Panc1 (cell line): ENCODE measurements at regions not wholly inside any gene's neighbourhood (a gene's known extent, or its start where the extent isn't known, plus 50 kb on each side); places are given as distances from the start of the nearest gene placed in this dataset.

Source experiments
- ATAC-seq: fragments of 200-7000 bp; cut with Tn5 transposase; 2 replicates; pipeline ENCODE4 v1.9.1; 2020; ENCODE audit warnings: mild to moderate bottlenecking, moderate library complexity
- BruUV-seq: library from RNA; stranded (reverse); fragments of 400-500 nt; replicated peaks from 2 replicates; lab custom pipeline; 2021; lab: Mats Ljungman, UMichigan
- CTCF ChIA-PET: fragments of 300-600 bp; sonication (Branson Sonifier 250); formaldehyde crosslinking; loops from one replicate; lab custom pipeline; 2022; ENCODE audit warnings: antibody characterized with exemption; lab: Charles Lee
- POLR2A ChIA-PET: fragments of 300-600 bp; sonication (Branson Sonifier 250); formaldehyde crosslinking; loops from one replicate; lab custom pipeline; 2022; ENCODE audit warnings: antibody characterized with exemption; lab: Charles Lee
- DNase-seq: peaks from one replicate; pipeline ENCODE4 v3.0.0-alpha.2; 2010; ENCODE audit warnings: low read depth, low spot score
- H3K27ac ChIP-seq: 2 replicates; pipeline ENCODE4 v1.5.1; 2011; ENCODE audit warnings: mild to moderate bottlenecking, low read length, inconsistent platforms
- H3K27me3 ChIP-seq: fragments of 200-500 bp; sonication (Bioruptor generic); 2 replicates; pipeline ENCODE4 v1.6.0; 2014; ENCODE audit warnings: low read length, inconsistent platforms; ENCODE audit not compliant: control insufficient read depth, insufficient read depth
- H3K36me3 ChIP-seq: fragments of 200-500 bp; sonication (Bioruptor generic); 2 replicates; pipeline ENCODE4 v1.5.1; 2014; ENCODE audit warnings: inconsistent platforms, mild to moderate bottlenecking, low read length, moderate library complexity; ENCODE audit not compliant: control insufficient read depth, insufficient read depth
- H3K4me1 ChIP-seq: 2 replicates; pipeline ENCODE4 v1.5.1; 2011; ENCODE audit warnings: inconsistent platforms, mild to moderate bottlenecking, low read length, moderate library complexity; ENCODE audit not compliant: control insufficient read depth, insufficient read depth
- H3K4me3 ChIP-seq, 2 experiments: 2 replicates each; pipeline ENCODE4 v1.5.1; 2011 to 2012; ENCODE audit warnings: low read depth in 2 of 2, low read length in 2 of 2, mild to moderate bottlenecking in 2 of 2, inconsistent platforms in 1 of 2, moderate library complexity in 1 of 2
- H3K9me3 ChIP-seq: fragments of 200-500 bp; sonication (Bioruptor generic); 2 replicates; pipeline ENCODE4 v1.5.1; 2014; ENCODE audit warnings: low read depth, mild to moderate bottlenecking, inconsistent platforms, low read length, moderate library complexity; ENCODE audit not compliant: control insufficient read depth, insufficient read depth
- POLR2AphosphoS5 ChIP-seq: IDR thresholded peaks from 2 replicates; pipeline ENCODE4 v1.6.1; 2012; ENCODE audit warnings: mild to moderate bottlenecking, low read depth, low read length, moderate library complexity
- SIN3A ChIP-seq: IDR thresholded peaks from 2 replicates; pipeline ENCODE4 v1.6.1; 2012; ENCODE audit warnings: low read depth, mild to moderate bottlenecking, low read length, moderate library complexity, borderline replicate concordance; ENCODE audit not compliant: insufficient read depth
- TCF7L2 ChIP-seq: IDR thresholded peaks from 2 replicates; pipeline ENCODE4 v1.6.1; 2011; ENCODE audit warnings: mild to moderate bottlenecking, low read depth, low read length, inconsistent platforms
- in situ Hi-C: cut with HindIII; loops from 2 replicates; pipeline ENCODE4 v1.10.0; 2016; ENCODE audit warnings: low sequenced_read_pairs, low pct_unique_long_range_greater_than_20kb
- intact Hi-C: fragments of 100-400 bp; cut with micrococcal nuclease; formaldehyde crosslinking; loops from one replicate; pipeline ENCODE4 v1.10.0; 2022; ENCODE audit not compliant: unreplicated experiment
- TF ChIP-seq, protein P1 (sequence below), 2 experiments: IDR thresholded peaks; 2 replicates each; pipeline ENCODE4 v1.6.1; 2011 to 2012; ENCODE audit warnings: low read depth in 2 of 2, control low read depth in 1 of 2, low read length in 1 of 2, mild to moderate bottlenecking in 1 of 2, moderate library complexity in 1 of 2; ENCODE audit not compliant: insufficient read depth in 1 of 2
- TF ChIP-seq, protein P2 (sequence below): fragments of 450-650 bp; IDR thresholded peaks from 2 replicates; pipeline ENCODE4 v1.5.1; 2017; ENCODE audit warnings: mild to moderate bottlenecking

DNA sequence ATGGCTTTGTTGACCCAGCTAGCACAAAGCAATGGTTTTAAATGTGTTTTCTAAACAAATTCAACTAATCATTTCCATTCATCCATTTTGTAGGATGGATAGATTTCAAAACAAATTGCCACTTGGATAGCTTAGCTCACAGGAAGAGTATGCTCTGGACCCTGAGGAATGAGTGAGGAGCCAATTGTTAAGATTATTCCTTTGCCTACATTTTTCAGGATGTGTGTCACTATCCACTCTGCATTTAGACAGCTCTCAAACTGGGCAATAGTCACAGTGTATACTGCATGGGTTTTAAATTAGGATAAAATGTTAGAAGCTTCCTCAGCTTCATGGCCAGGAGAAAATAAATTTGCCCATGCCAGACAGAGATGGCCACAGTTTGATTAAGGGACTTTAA lies 605.6 kb upstream of the TEX47 start:
- DNase-seq: no peak

DNA sequence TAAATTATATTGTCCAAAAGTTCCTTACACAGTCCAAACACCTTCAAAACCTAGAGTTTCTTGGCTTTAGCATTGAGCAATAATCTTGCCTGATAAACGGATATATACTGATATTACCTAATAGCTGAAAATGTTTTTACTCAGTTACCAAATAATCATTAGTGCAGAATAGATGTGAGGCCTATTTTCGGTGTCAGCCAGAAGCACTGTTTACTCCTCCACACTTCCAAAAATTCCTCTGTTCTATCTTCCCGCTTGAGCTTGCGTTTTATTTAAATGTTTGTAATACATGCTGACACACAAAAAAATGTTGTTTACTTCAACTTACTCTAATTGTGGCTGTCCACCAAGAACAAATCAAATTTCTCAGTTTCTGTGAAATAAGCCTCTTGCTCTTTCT lies 606.2 kb upstream of the TEX47 start:
- BruUV-seq: no TSS peak
- Histone ChIP-seq H3K9me3 (no peaks in the 10 kb centered on the region), H3K27me3 (no peaks in the 10 kb centered on the region), H3K4me3 (no peak overlapping the region), H3K27ac (no peak overlapping the region), H3K36me3 (no peaks in the 10 kb centered on the region), H3K4me1 (no peaks in the 10 kb centered on the region)
- in situ Hi-C loops: no loop called here
- TF ChIP-seq, protein P1, sequence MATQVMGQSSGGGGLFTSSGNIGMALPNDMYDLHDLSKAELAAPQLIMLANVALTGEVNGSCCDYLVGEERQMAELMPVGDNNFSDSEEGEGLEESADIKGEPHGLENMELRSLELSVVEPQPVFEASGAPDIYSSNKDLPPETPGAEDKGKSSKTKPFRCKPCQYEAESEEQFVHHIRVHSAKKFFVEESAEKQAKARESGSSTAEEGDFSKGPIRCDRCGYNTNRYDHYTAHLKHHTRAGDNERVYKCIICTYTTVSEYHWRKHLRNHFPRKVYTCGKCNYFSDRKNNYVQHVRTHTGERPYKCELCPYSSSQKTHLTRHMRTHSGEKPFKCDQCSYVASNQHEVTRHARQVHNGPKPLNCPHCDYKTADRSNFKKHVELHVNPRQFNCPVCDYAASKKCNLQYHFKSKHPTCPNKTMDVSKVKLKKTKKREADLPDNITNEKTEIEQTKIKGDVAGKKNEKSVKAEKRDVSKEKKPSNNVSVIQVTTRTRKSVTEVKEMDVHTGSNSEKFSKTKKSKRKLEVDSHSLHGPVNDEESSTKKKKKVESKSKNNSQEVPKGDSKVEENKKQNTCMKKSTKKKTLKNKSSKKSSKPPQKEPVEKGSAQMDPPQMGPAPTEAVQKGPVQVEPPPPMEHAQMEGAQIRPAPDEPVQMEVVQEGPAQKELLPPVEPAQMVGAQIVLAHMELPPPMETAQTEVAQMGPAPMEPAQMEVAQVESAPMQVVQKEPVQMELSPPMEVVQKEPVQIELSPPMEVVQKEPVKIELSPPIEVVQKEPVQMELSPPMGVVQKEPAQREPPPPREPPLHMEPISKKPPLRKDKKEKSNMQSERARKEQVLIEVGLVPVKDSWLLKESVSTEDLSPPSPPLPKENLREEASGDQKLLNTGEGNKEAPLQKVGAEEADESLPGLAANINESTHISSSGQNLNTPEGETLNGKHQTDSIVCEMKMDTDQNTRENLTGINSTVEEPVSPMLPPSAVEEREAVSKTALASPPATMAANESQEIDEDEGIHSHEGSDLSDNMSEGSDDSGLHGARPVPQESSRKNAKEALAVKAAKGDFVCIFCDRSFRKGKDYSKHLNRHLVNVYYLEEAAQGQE (IDR thresholded peaks at IDR 0.05; ENCODE audit: insufficient read depth in 1 of 2, low read depth in 2 of 2, low read length in 1 of 2): no peak
- TF ChIP-seq SIN3A (no peak), TCF7L2 (no peak), POLR2AphosphoS5 (no peak)
- TF ChIP-seq, protein P2, sequence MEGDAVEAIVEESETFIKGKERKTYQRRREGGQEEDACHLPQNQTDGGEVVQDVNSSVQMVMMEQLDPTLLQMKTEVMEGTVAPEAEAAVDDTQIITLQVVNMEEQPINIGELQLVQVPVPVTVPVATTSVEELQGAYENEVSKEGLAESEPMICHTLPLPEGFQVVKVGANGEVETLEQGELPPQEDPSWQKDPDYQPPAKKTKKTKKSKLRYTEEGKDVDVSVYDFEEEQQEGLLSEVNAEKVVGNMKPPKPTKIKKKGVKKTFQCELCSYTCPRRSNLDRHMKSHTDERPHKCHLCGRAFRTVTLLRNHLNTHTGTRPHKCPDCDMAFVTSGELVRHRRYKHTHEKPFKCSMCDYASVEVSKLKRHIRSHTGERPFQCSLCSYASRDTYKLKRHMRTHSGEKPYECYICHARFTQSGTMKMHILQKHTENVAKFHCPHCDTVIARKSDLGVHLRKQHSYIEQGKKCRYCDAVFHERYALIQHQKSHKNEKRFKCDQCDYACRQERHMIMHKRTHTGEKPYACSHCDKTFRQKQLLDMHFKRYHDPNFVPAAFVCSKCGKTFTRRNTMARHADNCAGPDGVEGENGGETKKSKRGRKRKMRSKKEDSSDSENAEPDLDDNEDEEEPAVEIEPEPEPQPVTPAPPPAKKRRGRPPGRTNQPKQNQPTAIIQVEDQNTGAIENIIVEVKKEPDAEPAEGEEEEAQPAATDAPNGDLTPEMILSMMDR: no peak
- CTCF ChIA-PET: no interaction called here
- ATAC-seq (no peak), DNase-seq (no peak)
- POLR2A ChIA-PET: no interaction called here
- intact Hi-C loops: no loop called here

More for the DNA sequence above, 605.6 kb upstream of the TEX47 start:
- ChIA-PET CTCF (no interaction called here), POLR2A (no interaction called here)
- no peak overlapping the region for H3K27ac ChIP-seq
- H3K27me3 ChIP-seq: no peaks in the 10 kb centered on the region
- intact Hi-C loops (no loop called here), in situ Hi-C loops (no loop called here)
- no peaks in the 10 kb centered on the region for H3K36me3 ChIP-seq
- BruUV-seq: no TSS peak
- TF ChIP-seq, protein P1 (IDR thresholded peaks at IDR 0.05; ENCODE audit: insufficient read depth in 1 of 2, low read depth in 2 of 2, low read length in 1 of 2): no peak
- TF ChIP-seq, protein P2: no peak
- TF ChIP-seq POLR2AphosphoS5 (no peak), TCF7L2 (no peak), SIN3A (no peak)
- no peaks in the 10 kb centered on the region for H3K4me1 ChIP-seq
- H3K9me3 ChIP-seq: no peaks in the 10 kb centered on the region
- H3K4me3 ChIP-seq: no peak overlapping the region
- ATAC-seq: no peak
